Caco-2 (cell line): ENCODE measurements at regions not wholly inside any gene's neighbourhood (a gene's known extent, or its start where the extent isn't known, plus 50 kb on each side); places are given as distances from the start of the nearest gene placed in this dataset.

ENCODE experiments used
- BruUV-seq: library from RNA; stranded (reverse); fragments of 400-500 nt; replicated peaks from 2 replicates; lab custom pipeline; 2021; lab: Mats Ljungman, UMichigan
- CTCF ChIA-PET: fragments of 300-600 bp; sonication (Branson Sonifier 250); formaldehyde crosslinking; loops from one replicate; lab custom pipeline; 2022; ENCODE audit warnings: antibody characterized with exemption; lab: Charles Lee
- POLR2A ChIA-PET: fragments of 300-600 bp; sonication (Branson Sonifier 250); formaldehyde crosslinking; loops from one replicate; lab custom pipeline; 2022; ENCODE audit warnings: antibody characterized with exemption; lab: Charles Lee
- DNase-seq, 2 experiments: peaks; one replicate each; pipeline versions ENCODE4 v3.0.0 to v3.0.0-alpha.2; 2020 to 2022
- H3K27me3 ChIP-seq: replicated peaks from 2 replicates; pipeline ENCODE4 v1.6.0; 2011; ENCODE audit warnings: low read length; ENCODE audit not compliant: control insufficient read depth, insufficient read depth
- H3K36me3 ChIP-seq: 2 replicates; pipeline ENCODE4 v1.5.1; 2011; ENCODE audit warnings: low read length; ENCODE audit not compliant: control insufficient read depth, insufficient read depth
- H3K4me1 ChIP-seq: fragments of 250-450 bp; sonication (Bioruptor Pico); 2 replicates; pipeline ENCODE4 v1.5.1; 2020; ENCODE audit warnings: mild to moderate bottlenecking
- H3K4me3 ChIP-seq: 2 replicates; pipeline ENCODE4 v1.5.1; 2011; ENCODE audit warnings: low read depth, mild to moderate bottlenecking, control low read depth, low read length
- H3K9me3 ChIP-seq: fragments of 250-450 bp; sonication (Bioruptor Pico); 2 replicates; pipeline ENCODE4 v1.5.1; 2020; ENCODE audit warnings: mild to moderate bottlenecking, moderate library complexity
- H3K27ac Mint-ChIP-seq: one replicate; pipeline ENCODE4 v1.8.0; 2022; ENCODE audit warnings: mixed read lengths; ENCODE audit not compliant: unreplicated experiment
- H3K27me3 Mint-ChIP-seq: one replicate; pipeline ENCODE4 v1.8.0; 2022; ENCODE audit warnings: mixed read lengths; ENCODE audit not compliant: insufficient read depth, unreplicated experiment
- H3K36me3 Mint-ChIP-seq: one replicate; pipeline ENCODE4 v1.8.0; 2022; ENCODE audit warnings: mild to moderate bottlenecking, mixed read lengths; ENCODE audit not compliant: insufficient read depth, unreplicated experiment
- H3K4me1 Mint-ChIP-seq: one replicate; pipeline ENCODE4 v1.8.0; 2022; ENCODE audit warnings: low read depth, mixed read lengths; ENCODE audit not compliant: unreplicated experiment
- H3K4me3 Mint-ChIP-seq: one replicate; pipeline ENCODE4 v1.8.0; 2022; ENCODE audit warnings: mild to moderate bottlenecking, moderate library complexity, mixed read lengths; ENCODE audit not compliant: unreplicated experiment
- H3K9me3 Mint-ChIP-seq: one replicate; pipeline ENCODE4 v1.8.0; 2022; ENCODE audit warnings: mixed read lengths; ENCODE audit not compliant: unreplicated experiment
- CTCF ChIP-seq, 2 experiments: fragments of 200-600 bp in 1 of 2; IDR thresholded peaks; 1 replicate in 1 of 2; 2 replicates in 1 of 2; pipeline versions ENCODE4 v1.5.1 to v1.8.0; 2011 to 2022; ENCODE audit warnings: antibody characterized with exemption in 1 of 2, control low read depth in 1 of 2, inconsistent platforms in 1 of 2, low read depth in 1 of 2, low read length in 1 of 2, mild to moderate bottlenecking in 1 of 2, moderate library complexity in 1 of 2; ENCODE audit not compliant: insufficient read depth in 1 of 2, severe bottlenecking in 1 of 2, unreplicated experiment in 1 of 2
- intact Hi-C: fragments of 100-400 bp; cut with micrococcal nuclease; formaldehyde crosslinking; loops from one replicate; pipeline ENCODE4 v1.10.0; 2022; ENCODE audit not compliant: unreplicated experiment

GRCh38 chr12:118760623-118761022 is 220.7 kb upstream of the SRRM4 start:
- Histone ChIP-seq H3K9me3 (no peaks in the 10 kb centered on the region), H3K27me3 (no peaks in the 10 kb centered on the region), H3K4me3 (no peak overlapping the region), H3K36me3 (no peaks in the 10 kb centered on the region), H3K4me1 (no peaks in the 10 kb centered on the region)
- ChIA-PET POLR2A (no interaction called here), CTCF (no interaction called here)
- H3K4me1 Mint-ChIP-seq, result no peaks in the 10 kb centered on the region
- no peak for DNase-seq
- intact Hi-C loops, result no loop called here
- H3K27me3 Mint-ChIP-seq, result peaks cover 4% of the 10 kb centered on the region
- H3K9me3 Mint-ChIP-seq, result no peaks in the 10 kb centered on the region
- no peaks in the 10 kb centered on the region for H3K36me3 Mint-ChIP-seq
- H3K4me3 Mint-ChIP-seq, result no peak overlapping the region
- no peak for TF ChIP-seq CTCF (IDR thresholded peaks at IDR 0.05; ENCODE audit: insufficient read depth in 1 of 2, low read depth in 1 of 2, low read length in 1 of 2, severe bottlenecking in 1 of 2, unreplicated experiment in 1 of 2)
- BruUV-seq, result no TSS peak
- H3K27ac Mint-ChIP-seq, result no peak overlapping the region

GRCh38 chr12:118763234-118763633 is 218.1 kb upstream of the SRRM4 start:
- Histone ChIP-seq H3K36me3 (no peaks in the 10 kb centered on the region), H3K4me1 (no peaks in the 10 kb centered on the region), H3K27me3 (no peaks in the 10 kb centered on the region), H3K9me3 (no peaks in the 10 kb centered on the region), H3K4me3 (no peak overlapping the region)
- no peak for TF ChIP-seq CTCF (IDR thresholded peaks at IDR 0.05; ENCODE audit: insufficient read depth in 1 of 2, low read depth in 1 of 2, low read length in 1 of 2, severe bottlenecking in 1 of 2, unreplicated experiment in 1 of 2)
- DNase-seq, result no peak
- Mint-ChIP-seq H3K9me3 (no peaks in the 10 kb centered on the region), H3K36me3 (no peaks in the 10 kb centered on the region), H3K4me1 (no peaks in the 10 kb centered on the region), H3K27me3 (peaks cover 8% of the 10 kb centered on the region), H3K27ac (no peak overlapping the region), H3K4me3 (no peak overlapping the region)
- BruUV-seq, result no TSS peak
- ChIA-PET POLR2A (no interaction called here), CTCF (no interaction called here)
- intact Hi-C loops, result no loop called here

- H3K36me3 ChIP-seq, result no peaks in the 10 kb centered on the region
- H3K27me3 Mint-ChIP-seq, result peaks cover 13% of the 10 kb centered on the region
- no peak for DNase-seq
- no peaks in the 10 kb centered on the region for H3K9me3 ChIP-seq
- H3K4me3 Mint-ChIP-seq, result no peak overlapping the region
- no peak overlapping the region for H3K4me3 ChIP-seq
- no peak overlapping the region for H3K27ac Mint-ChIP-seq
- H3K4me1 Mint-ChIP-seq, result no peaks in the 10 kb centered on the region
- H3K27me3 ChIP-seq, result no peaks in the 10 kb centered on the region
- no peaks in the 10 kb centered on the region for H3K4me1 ChIP-seq
- no peaks in the 10 kb centered on the region for H3K9me3 Mint-ChIP-seq
- CTCF ChIA-PET, result interaction anchor here (0.5 kb wide), 1 partner anchor 71 kb away, joined by 3 read pairs; no protein-coding TSS in a partner anchor
- TF ChIP-seq CTCF (IDR thresholded peaks at IDR 0.05; ENCODE audit: insufficient read depth in 1 of 2, low read depth in 1 of 2, low read length in 1 of 2, severe bottlenecking in 1 of 2, unreplicated experiment in 1 of 2), result no peak
- intact Hi-C loops, result no loop called here
- BruUV-seq, result no TSS peak
- POLR2A ChIA-PET, result no interaction called here
- peaks cover 5% of the 10 kb centered on the region for H3K36me3 Mint-ChIP-seq
Observed at GRCh38 chr12:118773956-118774723, 207.2 kb upstream of the SRRM4 start.
